ENCODE measurements at regions not wholly inside any gene's neighbourhood (a gene's known extent, or its start where the extent isn't known, plus 50 kb on each side); places are given as distances from the start of the nearest gene placed in this dataset.
"Not testable (repeated sequence)": the region's sequence is repeated elsewhere in the genome, so short reads cannot be mapped to it uniquely, and the experiment has no call there.

DNA sequence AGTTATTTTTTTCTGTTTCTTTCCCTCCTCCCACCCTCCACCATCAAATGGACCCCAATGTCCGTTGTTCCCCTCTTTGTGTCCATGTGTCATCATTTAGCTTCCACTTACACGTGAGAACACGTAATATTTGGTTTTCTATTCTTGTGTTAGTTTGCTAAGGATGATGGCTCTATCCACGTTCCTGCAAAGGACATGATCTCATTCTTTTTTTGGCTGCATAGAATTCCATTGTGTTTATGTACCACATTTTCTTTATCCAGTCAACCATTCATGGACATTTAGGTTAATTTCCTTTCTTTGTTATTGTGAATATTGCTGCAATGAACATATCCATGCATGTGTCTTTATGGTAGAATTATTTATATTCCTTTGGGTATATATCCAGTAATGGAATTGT is 91.3 kb upstream of the TNP1 start:
- DNase-seq, result no peak

DNA sequence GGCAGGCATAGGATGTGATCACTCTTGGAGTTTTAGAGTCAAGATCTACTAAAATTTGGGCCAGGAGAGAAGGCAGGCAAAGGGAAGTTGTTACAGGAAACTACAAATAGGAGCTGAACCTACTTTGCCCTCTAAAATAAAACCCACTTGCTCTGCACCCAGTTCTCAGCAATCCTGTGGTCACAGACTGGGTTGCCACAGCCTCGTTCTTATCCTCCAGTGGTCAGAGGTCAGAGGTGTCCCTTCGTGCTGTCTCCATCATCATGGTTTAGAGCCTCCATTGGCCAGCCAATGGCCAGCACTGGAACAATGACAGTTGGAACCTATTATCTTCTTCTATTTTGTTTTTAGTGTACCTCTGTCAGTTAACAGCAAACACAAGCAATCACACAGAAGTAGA is 90.7 kb upstream of the TNP1 start:
- DNase-seq, result no peak

- no peak for DNase-seq
These were observed 90.0 kb upstream of the TNP1 start for GRCh38 chr2:216949700-216950413.

GRCh38 chr2:216947055-216947454 is 87.2 kb upstream of the TNP1 start:
- DNase-seq, result no peak

- DNase-seq, result no peak
These were observed 84.9 kb upstream of the TNP1 start for GRCh38 chr2:216944733-216945132.

DNA sequence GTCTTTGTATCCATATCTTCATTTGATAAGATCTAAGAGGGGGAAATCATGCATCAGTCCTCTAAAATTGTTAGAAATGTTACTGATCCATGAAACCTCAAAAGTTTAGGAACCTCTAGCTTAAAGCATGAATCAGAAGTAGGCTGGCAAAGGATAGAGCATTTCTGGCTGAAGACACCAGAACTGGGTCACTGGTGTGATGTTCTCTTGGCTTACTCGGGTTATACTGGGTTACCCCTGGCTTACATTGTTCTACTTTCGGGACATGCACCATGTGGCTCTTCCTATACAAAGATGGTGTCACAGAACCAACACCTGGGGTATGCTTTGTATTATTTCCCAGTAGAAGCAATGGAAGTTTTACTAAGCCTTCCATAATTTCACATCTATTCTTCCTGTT is 83.2 kb upstream of the TNP1 start:
- DNase-seq, result no peak

DNA sequence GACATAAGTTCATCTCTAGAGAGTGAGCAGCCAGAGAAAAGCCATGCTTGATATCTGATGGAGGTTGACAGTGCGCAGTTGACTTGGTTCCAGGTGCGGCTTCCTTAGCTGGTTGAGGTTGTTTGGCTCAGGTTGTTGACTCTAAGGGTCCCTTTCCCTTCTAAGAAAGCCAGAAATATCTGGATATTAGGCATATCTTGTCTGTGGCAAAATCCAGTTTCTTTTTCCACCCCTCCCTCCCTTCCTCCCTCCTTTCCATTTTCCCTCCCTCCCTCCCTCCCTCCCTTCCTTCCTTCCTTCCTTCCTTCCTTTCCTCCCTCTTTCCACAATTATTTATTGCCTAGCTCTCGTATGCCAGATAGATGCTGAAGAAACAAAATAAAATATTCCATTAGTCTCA is 82.6 kb upstream of the TNP1 start:
- DNase-seq, result no peak

GRCh38 chr2:216942016-216942415 is 82.2 kb upstream of the TNP1 start:
- no peak for DNase-seq

DNA sequence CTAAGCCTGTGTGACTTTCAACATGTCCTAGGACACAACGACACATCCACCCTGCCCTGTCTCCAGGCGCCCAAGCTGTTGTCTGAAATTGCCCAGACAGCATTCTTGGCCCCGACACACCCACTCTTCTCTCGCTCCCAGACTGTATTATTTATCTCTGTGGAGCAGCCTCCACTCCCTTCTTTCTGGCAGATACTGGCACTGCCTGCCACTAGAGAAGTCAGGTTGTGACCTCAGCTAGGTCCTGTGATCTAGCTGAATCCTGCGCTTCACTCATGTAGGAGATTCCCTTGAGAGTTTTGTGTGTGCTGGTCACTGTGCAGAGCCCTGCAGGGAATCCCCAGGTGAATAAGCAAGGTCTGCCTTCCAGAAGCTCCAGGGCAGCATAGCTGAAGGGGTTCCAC is 77.1 kb upstream of the TNP1 start:
- no peak for DNase-seq

- DNase-seq, result no peak
These were observed 74.8 kb upstream of the TNP1 start for GRCh38 chr2:216934623-216935022.

- no peak for DNase-seq
These were observed 74.3 kb upstream of the TNP1 start for GRCh38 chr2:216934151-216934550.

DNA sequence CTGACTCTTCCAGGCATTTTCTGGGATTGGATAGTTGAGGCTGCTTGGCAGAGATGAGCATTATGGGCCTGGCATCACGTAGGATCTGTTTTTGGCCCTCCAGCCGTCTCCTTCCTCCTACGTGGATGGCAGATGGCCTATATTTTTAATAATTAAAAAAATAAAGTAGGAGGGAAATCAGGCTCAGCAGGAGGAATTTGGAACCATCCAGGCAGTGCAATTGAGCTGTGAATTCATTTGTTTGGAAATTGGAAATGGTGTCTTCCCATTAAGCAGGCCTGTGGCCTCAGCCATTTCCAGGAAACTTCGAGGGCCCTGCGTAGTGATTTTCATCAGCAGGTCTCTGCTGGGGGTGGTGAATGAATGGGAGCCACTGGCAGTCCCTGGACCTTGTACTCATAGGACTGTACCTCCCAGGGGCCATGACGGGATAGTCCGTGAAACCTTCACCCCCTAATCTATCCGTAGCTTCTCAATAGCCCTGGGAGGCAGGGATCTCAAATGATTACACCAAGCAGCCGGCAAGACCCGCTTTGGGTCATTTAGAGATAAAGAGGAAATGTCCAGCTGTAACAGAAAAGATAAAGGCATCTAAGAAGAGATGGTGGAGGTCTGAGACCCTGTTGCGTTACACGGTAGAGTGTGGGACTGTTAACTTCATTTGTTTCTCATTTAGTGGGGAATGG is 73.1 kb upstream of the TNP1 start:
- DNase-seq, result no peak

- DNase-seq, result no peak
These were observed 72.4 kb upstream of the TNP1 start for GRCh38 chr2:216932113-216932862.

DNA sequence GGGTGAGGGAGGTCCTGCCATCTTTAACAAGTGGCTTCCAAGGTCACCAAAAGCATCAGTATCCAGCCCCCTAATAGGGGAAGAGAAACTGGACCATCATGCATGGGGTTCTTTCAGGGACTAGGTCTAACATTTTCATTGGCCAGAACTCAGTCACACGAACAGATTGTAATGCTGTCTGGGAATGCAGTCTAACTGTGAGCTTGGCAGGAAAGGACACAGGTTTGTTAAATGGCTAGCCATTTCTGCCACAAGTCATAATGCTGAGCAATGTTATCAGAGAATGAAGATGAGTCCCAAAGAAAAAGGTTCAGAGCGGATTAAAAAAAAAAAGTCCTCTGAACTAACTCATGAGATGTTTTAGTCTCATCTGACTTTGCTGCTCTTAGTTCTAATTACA is 70.9 kb upstream of the TNP1 start:
- DNase-seq, result no peak

DNA sequence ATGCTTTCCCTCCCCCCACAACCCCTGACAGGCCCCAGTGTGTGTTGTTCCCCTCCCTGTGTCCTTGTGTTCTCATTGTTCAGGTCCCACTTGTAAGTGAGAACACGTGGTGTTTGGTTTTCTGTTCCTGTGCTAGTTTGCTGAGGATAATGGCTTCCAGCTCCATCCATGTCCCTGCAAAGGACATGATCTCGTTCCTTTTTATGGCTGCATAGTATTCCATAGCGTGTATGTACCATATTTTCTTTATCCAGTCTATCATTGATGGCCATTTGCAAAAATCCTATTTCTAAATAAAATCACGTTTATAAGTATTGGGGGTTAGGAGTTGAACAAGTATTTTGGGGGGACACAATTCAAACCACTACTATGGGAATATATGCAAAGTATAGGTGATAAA is 69.5 kb upstream of the TNP1 start:
- DNase-seq, result not testable (repeated sequence)

DNA sequence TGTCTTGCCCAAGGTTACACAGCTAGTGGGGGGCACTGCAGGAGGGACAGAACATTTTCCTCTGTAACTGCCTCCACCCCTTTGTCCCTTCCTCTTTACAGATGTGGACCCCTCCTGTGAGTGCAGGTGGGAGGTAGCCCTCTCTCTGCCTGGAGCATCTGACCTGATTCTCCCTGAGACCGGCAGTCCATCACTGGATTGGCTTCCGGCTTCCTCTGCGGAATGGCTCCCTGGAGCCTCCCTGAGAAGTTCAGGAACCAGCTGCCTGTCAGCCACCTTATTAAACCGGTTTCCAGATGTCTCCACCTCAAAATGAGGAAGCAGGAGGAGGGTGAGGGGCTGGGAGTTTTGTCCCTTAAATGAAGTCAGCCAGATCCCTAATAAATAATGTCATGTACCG is 67.3 kb upstream of the TNP1 start:
- DNase-seq, result no peak

DNA sequence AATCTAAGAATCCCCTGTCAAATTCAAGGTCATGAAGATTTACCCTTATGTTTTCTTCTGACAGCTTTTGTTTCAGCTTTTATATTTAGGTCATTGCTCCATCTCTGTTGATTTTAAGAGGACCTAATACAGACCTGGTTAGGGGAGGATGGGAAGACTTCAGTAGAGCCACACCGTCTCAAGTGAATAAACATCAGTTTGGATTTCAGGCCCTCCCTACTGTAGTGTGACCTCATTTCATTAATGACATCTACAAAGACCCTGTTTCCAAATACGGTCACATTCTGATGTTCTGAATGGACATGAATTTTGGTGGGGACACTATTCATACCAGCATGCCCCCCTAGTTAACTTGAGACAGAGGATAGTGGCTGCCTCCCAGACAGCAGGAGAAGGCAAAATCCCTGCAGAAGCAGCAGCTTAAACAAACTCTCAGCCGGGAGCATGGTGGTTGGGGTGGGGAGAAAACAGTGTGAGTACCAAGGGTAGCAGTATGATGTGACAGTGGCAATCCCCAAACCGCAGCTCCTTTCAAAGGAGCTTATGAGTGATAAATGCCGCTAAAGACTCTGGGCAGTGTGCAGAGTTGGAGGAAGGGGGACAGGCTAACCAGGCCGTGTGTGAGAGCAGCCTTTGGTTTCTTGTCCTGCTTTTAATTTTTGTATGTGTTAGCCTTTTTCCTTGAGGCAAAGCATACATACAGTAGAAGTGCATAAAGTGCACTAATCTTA is 65.9 kb upstream of the TNP1 start:
- no peak for DNase-seq

DNA sequence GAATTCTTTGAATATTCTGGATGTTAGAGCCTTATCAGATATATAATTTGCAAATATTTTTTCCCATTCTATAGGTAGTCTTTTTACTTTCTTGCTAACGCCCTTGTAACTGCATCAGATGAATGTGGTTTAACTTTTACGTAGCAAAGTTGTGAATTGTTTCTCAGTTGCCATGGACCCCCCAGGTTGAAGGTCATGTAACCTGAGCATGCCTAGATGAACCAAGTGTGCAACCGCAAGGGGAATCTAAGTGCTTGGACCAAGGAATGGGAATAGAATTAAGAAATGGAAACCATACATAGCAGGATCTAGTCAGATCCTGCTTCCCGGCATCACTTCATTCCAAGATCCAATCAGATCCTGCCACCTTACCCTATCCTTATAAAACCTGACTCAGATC is 65.1 kb upstream of the TNP1 start:
- DNase-seq, result no peak

- no peak for DNase-seq
These were observed 63.8 kb upstream of the TNP1 start for GRCh38 chr2:216923706-216924105.

DNA sequence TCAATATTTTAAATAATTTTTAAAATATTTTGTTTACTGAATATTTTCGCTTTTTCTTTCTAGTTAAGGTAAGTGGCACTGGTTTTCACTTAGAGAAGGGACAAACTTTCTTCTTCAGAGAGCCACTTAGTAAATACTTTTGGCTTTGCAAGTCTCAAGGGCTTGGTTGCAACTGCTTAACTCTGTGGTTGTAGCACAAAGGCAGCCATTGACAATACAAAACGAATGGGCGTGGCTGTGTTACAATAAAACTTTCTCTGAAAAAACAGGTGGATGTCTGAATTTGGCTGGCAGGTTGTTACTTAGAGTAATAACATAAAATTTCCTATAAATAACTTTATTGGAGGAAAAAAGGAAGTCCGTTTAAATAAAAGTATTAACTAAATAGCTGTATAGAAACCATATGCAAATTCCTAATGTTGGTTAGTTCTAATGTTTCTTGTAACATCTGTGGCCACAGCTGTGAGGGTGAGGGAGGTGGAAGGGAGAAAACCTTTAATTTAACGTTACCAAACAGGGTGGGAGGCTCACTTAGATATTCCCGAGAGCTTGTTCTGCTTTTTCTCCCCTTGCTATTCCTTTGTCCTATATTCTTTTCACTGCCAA is 62.4 kb upstream of the TNP1 start:
- DNase-seq, result no peak

DNA sequence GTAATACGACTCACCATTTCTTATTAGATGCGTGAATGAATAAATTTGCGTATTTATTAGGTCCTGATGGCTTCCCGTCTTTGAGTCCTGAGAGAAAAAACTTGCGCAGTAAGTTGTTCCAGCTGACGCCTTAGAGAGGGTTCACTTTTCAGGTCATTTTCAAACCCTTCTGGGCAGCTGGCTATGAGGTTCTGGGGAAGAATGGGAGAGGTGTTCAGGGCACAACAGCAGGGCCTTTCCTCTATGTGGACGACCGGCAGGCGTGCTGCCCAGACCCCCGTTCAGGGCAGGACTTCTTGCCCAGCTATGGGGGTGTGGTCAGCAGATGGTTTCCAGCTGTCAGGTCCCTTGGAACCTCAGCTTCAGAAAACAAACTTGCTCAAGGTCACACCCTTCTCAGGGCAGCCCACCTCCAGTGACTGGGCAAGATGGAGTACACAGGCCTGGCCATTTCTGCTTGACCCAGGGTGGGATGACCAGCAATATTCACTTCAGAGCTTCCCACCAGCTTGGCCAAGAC is 61.1 kb upstream of the TNP1 start:
- DNase-seq, result no peak

DNA sequence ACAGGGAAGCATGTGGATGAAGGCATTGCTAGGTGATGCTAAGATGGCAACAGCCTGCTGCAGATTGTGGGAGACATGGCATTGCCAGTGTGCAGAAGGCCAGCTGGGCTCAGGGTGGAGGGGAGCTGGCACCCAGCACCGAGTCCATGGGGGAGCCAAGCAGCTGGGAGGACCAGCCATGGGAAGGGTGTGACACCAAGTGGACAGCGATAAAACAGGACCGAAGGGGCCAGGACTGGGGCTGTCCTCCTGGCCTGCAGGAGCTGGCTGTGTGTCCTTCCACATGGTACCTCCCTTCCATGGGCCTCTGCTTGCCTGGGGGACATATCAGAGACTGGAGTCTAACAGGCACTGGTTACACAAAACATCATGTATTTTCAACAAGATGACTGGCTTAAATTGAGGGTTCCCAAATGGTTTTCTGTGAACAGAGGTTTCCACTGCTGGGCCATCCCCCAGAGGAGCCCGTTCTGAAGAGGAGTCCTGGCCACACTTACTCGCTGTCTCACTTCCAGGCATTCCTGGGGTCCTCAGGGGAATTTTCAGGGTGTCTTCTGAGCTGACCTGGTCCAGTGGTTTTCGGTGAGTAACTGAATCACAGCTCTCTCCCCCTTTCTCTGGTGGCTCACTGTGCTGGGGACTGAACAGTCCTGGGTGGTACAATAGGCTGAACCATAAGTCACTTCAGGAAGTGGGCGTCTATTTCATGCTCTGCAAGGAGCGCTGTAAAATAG is 60.4 kb upstream of the TNP1 start:
- no peak for DNase-seq

Data from SHP77 treated with DMSO at 0.1 percent for 48 hours (cell line).